Right renal pelvis (tissue), 4 donors: ENCODE measurements at regions not wholly inside any gene's neighbourhood (a gene's known extent, or its start where the extent isn't known, plus 50 kb on each side); places are given as distances from the start of the nearest gene placed in this dataset.
"Not testable (repeated sequence)": the region's sequence is repeated elsewhere in the genome, so short reads cannot be mapped to it uniquely, and the experiment has no call there.

ENCODE experiments used
- DNase-seq, 4 donors: peaks; one replicate each; pipeline ENCODE4 v3.0.0-alpha.2; 2013; ENCODE audit warnings: low read depth in 4 of 4, low spot score in 3 of 4, missing footprints in 1 of 4

DNA sequence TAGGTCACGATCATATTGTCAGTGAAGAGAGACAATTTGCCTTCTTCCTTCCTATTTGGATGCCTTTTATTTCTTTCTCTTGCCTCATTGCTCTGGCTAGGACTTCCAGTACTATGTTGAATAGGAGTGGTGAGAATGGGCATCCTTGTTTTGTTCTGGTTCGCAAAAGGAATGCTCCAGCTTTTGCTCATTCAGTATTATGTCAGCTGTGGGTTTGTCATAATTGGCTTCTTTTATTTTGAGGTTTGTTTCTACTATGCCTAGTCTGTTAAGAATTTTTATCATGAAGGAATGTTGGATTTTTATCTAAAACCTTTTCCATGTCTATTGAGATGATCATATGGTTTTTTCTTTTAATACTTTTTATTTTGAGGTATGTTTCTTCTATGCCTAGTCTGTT is 152.3 kb upstream of the MAD2L1 start:
- DNase-seq, result no peak

DNA sequence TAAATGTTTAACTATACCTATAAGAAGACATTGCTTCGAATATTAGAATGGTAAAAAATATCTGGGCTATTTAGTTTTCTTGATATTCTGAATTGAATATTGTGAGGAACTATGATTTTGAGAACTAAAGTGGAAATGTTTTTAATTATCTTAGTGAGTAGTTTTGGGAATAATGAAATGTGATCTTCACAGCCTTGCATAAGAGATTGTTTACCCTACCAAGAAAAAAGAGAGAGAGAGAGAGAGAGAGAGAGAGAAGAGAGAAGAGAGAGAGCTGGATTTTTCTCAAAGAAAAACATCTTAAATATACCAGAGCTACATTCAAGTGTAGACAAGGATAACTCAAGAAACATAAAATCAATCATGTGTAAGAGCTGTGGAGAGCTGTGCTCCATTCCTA is 148.7 kb upstream of the MAD2L1 start:
- no peak for DNase-seq

DNA sequence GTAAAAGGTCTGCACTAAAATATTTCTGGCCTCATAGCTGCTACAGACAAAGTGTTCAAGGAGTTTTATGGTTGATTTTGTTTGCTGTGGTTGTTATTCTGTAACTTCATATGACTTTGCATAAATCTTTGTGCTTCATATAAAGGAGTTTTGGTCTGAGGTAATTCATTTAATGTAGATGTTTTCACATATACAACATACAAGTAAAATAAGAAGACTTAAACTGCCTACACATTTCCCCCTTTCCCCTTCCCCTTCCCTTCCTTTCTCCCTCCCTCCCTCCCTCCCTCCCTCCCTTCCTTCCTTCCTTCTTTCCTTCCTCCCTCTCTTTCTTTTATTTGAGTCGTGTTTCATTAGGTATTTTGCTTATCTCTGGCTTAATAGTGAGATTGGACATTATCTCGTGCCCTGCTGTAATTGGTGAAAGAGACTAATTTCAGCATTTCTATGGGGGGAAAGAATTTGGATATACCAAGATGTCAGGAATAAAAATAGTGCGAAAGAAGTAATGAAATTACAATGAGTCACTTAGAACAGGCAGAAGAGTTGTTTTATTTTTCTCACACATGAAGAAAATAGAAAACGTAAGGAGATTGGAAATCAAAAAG is 144.9 kb upstream of the MAD2L1 start:
- DNase-seq, result no peak

DNA sequence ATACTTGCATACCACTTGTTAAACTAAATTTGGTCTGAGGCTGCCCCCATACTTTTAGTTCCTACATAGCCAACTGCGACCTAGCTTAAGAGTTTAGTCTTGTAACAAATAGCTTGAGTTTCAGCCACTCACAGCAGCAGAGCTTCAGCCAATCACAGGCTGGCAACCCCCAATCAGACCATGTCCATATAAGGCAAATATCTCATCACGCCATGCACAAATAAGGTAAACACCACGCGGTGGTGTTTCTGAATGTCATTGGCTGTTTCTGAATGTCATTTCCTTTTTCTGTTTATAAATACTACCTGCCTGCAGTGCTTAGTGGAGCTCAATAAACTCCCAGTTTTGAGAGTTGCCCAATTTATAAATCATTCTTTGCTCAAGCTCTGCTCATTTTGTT is 143.1 kb upstream of the MAD2L1 start:
- no peak for DNase-seq

DNA sequence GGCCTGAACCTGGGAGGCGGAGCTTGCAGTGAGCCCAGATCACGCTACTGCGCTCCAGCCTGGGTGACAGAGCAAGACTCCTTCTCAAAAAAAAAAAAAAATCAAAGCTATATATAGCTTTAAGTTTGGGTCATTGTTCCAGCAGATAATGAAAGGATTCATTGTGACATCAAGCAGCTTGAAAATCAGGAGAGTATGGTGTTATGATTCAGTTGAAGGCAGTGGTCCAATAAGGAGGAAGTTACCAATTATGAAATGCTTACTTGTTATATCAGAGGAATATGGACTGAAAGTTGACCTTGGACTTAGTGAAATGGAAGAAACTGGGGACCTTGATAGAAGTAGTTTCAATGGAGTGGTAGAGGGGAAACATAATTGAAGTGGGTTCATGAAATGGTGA is 140.4 kb upstream of the MAD2L1 start:
- no peak for DNase-seq

DNA sequence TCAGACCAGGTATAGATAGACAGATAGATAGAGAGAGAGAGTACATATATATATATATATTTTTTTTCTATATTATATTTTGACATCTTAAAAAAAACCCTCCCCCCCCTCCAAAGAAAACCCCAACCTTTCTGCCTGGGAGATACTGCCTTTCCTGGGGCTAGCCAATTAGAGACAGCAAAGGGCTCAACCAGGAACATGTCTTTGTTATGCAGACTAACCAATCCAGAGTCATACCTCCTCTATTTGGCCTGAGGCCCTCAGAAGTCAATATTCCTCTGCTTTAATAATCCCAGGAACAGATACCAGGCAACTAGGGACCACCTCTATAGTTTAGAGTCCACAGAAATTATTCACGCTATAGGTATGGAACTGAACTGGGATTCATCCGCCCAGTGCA is 135.6 kb upstream of the MAD2L1 start:
- no peak for DNase-seq

DNA sequence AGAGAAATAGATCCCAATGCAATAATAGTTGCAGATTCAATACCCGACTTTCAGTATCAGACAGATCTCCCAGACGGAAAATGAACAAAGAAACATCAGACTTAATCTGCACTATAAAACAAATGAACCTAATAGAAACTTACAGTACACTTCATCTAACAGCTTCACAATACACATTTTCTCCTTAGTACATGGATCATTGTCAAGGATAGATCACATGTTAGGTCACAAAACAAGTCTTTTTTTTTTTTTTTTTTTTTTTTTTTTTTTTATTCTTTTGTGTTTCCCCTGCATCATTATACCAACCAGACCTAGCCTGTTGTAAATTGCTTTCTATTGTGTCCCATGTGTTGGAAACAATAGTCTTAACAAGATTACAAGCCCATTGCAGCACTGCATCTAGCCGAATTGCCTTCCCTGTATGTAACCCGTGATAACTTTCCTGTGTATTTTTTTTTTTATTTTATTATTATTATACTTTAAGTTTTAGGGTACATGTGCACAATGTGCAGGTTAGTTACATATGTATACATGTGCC is 134.0 kb upstream of the MAD2L1 start:
- not testable (repeated sequence) for DNase-seq

DNA sequence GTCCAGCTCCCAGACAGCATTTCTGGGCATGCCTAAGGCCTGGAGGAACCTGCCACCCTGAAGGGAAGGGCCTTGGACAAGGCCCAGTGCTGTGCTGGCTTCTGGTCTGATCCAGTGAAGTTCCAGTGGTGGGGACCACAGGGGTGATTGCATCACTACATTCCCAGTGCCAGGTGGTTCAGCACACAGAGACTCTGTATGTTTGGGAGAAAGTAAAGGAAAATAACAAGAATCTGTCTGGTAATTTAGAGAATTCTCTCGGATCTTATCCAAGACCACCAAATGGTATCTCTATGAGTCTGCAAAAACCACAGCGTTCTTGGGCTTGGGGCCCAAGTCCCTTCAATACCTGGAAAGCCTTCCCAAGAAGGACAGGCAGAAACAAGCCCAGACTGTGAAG is 131.8 kb upstream of the MAD2L1 start:
- DNase-seq, result no peak

DNA sequence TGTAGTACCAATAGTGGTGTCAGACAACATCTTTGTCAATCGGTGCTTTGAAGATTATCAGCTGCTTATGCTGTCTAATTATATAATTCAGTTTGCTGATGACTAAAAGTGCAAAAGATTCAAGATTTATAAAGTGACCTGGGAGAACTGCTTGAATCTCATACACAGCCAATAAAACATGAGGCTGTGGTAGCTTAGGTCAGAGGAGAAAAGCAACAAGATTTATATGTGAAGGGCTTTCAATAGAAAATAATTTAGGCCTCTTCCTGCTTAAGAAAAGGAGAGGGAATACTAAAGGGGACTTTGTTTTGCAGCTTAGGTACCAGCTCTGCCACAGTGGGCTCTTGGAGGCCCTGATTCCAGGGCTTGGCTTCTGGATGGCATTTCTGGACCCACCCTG is 111.0 kb upstream of the MAD2L1 start:
- DNase-seq, result no peak

DNA sequence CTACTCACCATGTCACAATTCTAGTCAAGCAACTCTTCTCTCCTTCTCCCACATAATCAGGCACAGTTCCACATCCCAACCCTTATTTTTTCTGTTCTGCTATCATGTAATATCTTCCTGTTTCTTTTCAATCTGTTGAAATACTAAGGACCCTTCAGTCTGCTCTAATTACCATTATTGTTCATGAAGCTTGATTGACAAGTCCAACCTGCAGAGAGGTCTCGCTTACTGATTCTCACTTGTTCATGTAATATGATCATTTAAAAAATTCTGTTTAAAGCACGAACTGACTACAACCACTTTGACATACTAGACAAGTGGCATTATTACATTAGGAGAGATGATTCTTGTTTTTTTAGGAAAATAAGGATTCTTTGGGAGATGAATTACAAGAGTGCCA is 108.6 kb upstream of the MAD2L1 start:
- no peak for DNase-seq

DNA sequence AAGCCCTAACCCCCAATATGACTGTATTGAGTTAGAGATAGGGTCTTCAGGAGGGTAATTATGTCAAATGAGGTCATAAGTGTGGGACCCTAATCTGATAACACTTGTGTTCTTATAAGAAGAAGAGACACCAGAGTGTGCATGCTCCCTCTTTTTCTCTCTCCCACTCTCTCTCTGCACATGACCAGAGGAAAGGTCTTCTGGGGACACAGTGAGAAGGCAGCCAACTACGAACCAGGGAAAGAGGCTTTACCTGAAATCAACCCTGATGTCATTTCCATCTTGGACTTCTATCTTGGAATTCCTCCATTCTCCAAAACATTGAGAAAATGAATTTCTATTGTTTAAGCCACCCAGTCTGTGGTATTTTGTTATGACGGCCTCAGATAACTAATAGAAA is 97.2 kb upstream of the MAD2L1 start:
- no peak for DNase-seq

DNA sequence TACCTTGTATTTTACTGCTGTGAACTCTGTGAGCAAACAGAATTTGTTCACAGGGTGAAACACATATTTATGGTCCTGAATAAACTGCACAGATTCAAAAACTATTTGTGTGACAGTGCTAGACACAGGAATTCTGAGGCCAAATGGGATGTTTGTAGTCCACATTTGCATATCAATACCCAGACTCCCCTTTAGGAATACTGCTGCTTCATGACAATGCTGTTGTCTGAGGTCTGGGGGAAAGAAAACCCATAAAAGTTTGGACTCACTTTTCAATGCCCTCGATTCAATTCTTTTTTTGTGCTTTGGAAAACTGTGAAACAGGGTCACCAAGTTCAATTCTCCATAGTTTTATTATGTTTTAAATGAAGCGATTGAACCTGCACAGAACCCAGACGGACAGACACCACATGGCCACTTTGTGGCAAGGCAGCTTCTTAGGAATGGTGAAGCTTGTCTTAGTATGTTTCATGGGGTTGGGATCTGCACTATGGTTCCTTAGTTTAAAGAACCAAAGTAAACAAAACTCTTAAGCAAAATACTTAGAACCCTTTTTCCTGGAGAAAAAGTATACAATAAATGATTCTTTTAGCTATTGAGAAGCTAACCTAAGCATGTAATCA is 92.3 kb upstream of the MAD2L1 start:
- no peak for DNase-seq

DNA sequence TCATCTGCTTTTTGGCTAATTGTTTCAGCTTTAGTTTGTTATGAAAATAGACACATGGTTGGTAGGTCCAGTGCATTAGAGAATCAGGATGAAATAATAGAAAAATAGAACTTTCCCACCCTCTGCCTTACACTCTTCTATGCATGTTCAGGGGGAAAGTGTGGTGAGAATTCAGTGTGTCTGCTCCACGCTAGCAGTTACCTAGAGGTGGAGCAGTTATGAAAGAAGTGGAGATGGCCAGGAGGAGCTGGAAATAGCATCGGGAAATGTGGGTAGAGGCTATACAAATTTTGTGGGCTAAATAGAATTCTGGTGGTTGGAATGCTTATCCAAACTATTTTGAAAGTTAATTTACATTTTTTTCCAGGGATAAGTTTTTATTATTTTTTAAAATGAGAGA is 91.4 kb upstream of the MAD2L1 start:
- no peak for DNase-seq

DNA sequence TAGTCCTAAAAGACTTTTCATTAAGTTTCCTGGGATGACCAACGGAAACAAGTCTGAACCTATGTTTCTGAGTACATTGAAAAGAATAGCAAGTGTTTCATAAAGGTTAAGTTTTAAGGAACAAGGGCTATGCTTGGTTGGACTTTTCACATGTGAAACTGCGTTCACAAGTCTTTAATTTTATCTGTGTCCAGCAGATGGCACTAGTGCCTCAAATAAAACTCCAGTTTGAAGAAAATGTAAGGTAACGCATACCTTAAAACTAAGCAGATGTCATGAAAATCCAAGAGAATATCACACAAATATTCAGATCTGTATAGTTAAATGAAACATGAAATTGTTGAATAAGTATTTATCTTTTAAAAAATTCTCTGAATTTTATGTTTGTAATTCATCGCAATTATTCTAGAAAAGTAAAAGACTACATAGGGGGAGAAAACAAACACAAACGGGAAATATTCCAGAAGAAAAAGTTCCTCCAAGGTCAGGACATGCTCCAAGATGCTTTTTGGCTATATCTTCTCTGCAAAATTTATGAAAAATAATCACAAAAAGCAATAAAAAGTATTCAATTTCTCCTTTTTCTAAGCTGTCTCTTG is 89.6 kb upstream of the MAD2L1 start:
- DNase-seq, result peak; percentile 54 to 65 (median 60)

DNA sequence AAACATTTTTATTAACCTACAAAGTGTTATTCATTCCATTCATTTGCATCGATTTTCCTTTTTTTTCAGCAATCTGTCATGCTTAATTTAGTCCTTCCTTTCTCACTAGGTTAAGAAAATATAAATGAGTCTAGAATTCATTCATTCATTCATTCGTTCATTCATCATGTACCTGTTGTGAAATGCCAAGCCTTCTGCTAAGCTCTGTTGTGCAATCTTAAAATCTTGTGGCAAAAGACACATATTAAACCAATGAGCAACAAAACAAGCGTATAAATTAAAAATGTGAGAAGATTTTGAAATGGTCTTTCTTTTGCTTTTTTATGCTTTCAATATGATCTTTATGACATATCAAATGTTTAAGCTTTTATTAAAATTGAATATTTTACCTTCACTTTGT is 88.6 kb upstream of the MAD2L1 start:
- no peak for DNase-seq

DNA sequence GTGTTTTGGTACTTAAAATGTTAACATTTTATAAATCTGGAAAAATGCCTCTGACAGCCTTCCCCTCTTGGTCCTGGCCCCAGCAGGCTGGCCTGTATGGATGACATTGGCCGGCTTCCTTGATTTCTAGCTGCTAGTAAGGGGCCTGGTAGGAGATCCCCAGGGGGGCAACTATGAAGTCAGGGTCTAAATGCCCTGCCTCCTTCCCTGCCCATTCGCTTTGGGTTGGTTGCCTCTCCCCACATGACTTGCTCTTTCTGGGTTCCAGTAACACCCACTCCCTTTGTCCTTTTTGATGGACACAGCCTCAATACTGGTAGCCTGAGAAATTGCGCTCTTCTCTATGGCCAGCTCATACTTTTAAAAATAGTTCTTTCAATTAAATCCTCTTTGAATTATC is 78.0 kb upstream of the MAD2L1 start:
- DNase-seq, result no peak

DNA sequence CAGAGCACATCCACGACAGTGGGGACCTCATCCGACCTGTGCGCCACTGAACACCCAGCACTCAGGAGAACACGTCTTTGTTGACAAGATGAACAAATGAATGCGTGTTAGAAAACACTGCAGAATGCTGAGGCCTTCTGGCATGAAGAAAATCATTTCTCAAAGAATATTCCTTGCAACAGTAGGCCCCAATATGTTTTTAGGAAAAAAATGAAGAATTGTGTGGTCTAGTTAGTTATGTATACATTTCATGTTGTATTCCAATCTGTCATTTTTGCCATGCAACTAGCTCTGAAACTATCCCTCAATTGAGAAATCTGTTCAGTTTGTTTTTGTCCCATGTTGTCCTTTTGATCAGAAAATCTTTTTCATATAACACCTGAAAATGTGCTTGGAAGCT is 77.4 kb upstream of the MAD2L1 start:
- DNase-seq, result no peak

DNA sequence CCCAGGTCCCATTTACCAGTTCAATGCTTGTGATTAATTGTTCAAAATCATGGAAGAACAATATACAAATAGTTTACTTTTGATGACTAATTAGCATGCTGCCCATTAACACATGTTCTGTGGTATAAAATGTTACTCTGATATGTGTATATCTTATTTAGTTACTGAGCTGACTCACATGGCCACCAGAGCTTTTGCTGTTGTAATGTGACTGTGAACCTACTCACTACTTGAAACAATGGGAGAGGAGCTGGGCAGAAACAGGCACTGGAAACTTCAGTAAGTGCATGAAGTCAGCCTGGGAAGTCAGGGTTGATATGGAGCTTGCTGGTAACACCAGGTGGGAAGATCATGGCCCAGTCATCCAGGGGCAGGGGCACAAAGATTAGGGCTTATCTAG is 72.7 kb upstream of the MAD2L1 start:
- no peak for DNase-seq

DNA sequence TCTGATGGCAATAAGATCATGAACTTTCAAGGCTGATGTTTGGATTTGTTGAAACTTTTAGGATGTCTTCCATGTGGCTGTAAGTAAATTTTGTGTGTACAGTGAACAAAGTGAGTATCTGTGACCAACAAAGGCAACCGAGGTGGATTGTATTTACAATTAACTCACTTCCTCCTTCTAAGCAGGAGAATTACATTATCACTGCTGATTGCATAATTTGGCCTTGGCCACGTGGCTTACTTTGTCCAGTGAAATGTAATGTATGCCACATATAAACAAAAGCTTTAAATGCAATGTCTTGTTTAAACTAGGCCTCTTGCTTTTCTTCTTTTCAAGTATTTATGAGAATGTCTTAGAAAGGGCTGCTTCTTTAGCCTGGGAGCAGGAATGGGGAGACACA is 66.3 kb upstream of the MAD2L1 start:
- no peak for DNase-seq

DNA sequence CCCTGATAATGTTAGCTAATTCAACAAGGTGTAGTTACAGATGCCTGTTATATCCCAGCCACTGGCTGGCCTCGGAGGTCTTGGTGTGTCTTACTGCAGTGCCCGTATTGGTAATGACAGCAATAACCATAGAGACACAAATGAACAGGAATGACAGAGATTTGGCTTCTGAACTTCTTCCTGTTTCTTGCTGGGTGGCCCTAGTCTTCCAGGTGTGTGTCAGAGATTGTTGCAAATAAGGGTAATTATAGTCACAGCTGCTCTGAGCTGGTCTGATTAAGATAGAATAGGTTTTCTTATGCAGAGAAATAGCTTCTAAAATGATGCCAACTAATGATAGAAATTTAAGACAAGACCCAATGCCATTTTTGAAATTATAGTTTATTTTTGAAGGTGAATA is 64.1 kb upstream of the MAD2L1 start:
- DNase-seq, result no peak
